ENCODE measurements at regions not wholly inside any gene's neighbourhood (a gene's known extent, or its start where the extent isn't known, plus 50 kb on each side); places are given as distances from the start of the nearest gene placed in this dataset.

DNA sequence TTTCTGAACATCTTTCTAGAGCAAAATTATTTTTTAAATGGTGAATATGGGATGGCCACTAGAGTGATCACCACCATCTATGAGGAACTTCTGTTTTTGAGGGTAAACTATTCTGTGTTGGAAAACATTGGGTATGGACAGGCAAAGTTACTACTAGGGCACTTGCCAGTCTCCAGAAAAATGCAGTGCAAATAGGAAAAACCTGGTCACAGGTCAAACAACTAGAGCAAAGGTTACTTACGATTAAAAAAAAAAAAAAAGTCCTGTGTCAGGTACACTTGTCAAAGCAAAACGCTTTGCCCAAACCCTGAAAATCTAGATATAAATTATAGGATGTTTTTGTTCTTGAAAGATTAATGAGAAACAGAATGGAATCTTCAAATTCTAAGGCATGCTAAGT lies 66.2 kb downstream of the SLITRK1 start:
- Histone ChIP-seq H3K79me2 (no peaks in the 10 kb centered on the region), H2AFZ (no peak overlapping the region), H3K9ac (no peak overlapping the region), H3K36me3 (ENCODE audit: control insufficient read depth, insufficient read depth, low read length) (no peaks in the 10 kb centered on the region), H3K27ac (no peak overlapping the region), H3K9me3 (ENCODE audit: control insufficient read depth, low read length) (no peaks in the 10 kb centered on the region), H3K27me3 (ENCODE audit: control insufficient read depth, insufficient read depth, low read length) (no peaks in the 10 kb centered on the region), H3K4me2 (ENCODE audit: low read length) (no peak overlapping the region), H3K4me1 (no peaks in the 10 kb centered on the region), H3K4me3 (ENCODE audit: low read depth, low read length) (no peak overlapping the region)
- TF ChIP-seq, protein P1, sequence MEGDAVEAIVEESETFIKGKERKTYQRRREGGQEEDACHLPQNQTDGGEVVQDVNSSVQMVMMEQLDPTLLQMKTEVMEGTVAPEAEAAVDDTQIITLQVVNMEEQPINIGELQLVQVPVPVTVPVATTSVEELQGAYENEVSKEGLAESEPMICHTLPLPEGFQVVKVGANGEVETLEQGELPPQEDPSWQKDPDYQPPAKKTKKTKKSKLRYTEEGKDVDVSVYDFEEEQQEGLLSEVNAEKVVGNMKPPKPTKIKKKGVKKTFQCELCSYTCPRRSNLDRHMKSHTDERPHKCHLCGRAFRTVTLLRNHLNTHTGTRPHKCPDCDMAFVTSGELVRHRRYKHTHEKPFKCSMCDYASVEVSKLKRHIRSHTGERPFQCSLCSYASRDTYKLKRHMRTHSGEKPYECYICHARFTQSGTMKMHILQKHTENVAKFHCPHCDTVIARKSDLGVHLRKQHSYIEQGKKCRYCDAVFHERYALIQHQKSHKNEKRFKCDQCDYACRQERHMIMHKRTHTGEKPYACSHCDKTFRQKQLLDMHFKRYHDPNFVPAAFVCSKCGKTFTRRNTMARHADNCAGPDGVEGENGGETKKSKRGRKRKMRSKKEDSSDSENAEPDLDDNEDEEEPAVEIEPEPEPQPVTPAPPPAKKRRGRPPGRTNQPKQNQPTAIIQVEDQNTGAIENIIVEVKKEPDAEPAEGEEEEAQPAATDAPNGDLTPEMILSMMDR (IDR thresholded peaks at IDR 0.05): no peak

DNA sequence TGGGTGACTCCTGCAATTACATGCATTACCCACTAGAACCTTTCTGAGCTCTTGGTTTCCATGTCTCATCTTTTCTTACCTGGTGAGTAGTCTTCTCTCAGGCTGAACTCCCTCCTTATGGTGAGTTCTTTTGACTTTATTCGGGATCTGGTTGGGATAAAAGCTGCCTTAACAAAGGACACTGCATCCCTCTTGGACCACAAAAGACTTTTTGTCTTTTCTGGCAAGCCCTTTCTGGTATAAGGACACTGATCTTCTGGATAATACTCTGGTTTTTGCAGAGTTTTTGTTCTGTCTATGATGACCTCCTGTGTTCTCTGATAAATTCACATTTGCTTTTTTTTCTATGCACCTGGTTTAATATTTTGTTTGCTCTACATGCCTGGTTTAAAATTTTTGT lies 66.7 kb downstream of the SLITRK1 start:
- Histone ChIP-seq H3K36me3 (ENCODE audit: control insufficient read depth, insufficient read depth, low read length) (no peaks in the 10 kb centered on the region), H3K9me3 (ENCODE audit: control insufficient read depth, low read length) (no peaks in the 10 kb centered on the region), H3K27me3 (ENCODE audit: control insufficient read depth, insufficient read depth, low read length) (no peaks in the 10 kb centered on the region), H2AFZ (no peak overlapping the region), H3K4me3 (ENCODE audit: low read depth, low read length) (no peak overlapping the region), H3K27ac (no peak overlapping the region), H3K4me1 (no peaks in the 10 kb centered on the region), H3K9ac (no peak overlapping the region), H3K4me2 (ENCODE audit: low read length) (no peak overlapping the region), H3K79me2 (no peaks in the 10 kb centered on the region)
- TF ChIP-seq, protein P1 (IDR thresholded peaks at IDR 0.05): no peak

DNA sequence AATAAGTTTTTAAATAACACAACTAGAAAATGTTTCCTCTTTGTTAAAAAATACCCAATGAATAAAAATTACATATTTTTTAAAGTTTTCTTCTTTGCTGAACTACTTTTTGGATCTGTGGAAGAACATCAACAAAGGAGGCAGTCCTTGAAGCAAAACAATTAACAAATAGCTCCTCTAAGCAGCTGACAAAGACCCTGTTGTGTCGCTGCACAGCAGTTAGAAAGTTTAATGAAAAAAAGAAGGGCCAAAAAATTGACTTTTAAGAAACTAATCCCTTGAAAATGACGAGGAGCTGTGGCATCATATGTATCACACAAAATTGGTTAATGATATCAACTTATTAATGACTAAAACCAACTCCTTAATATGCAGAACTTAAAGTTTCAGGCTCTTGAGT lies 72.1 kb downstream of the SLITRK1 start:
- Histone ChIP-seq H2AFZ (no peak overlapping the region), H3K27ac (no peak overlapping the region), H3K4me1 (no peaks in the 10 kb centered on the region), H3K79me2 (no peaks in the 10 kb centered on the region), H3K36me3 (ENCODE audit: control insufficient read depth, insufficient read depth, low read length) (no peaks in the 10 kb centered on the region), H3K9me3 (ENCODE audit: control insufficient read depth, low read length) (no peaks in the 10 kb centered on the region), H3K4me2 (ENCODE audit: low read length) (no peak overlapping the region), H3K9ac (no peak overlapping the region), H3K4me3 (ENCODE audit: low read depth, low read length) (no peak overlapping the region), H3K27me3 (ENCODE audit: control insufficient read depth, insufficient read depth, low read length) (no peaks in the 10 kb centered on the region)
- TF ChIP-seq, protein P1 (IDR thresholded peaks at IDR 0.05): no peak

DNA sequence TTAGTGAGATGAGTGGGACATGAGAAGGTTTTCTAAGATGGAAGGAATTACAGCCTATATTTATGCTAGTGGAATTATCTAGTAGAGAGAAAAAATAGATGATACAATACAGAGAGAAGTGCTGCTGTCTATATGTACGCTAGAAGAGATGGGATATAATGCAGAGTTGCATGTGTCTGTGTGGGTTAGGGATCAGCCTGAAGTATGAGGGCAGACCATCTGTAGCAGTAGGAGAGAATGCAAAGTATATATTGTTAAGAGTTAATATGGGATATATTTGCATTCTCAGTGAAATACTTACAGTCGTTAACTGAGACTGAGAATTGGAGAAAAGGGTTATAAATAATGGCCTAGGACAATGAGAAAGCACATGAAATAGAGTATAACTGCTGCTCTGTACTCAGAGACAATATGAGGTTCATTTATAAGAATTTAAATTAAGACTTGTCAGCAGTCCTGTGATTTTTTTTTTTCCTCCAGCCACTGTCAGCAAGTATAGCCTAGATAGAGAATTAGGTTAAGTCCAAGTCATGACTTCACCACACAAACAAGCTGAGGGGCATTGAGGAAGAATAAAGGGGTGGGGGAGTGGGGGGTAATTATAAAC lies 77.8 kb downstream of the SLITRK1 start:
- Histone ChIP-seq H3K4me1 (no peaks in the 10 kb centered on the region), H3K79me2 (no peaks in the 10 kb centered on the region), H3K27me3 (ENCODE audit: control insufficient read depth, insufficient read depth, low read length) (no peaks in the 10 kb centered on the region), H3K36me3 (ENCODE audit: control insufficient read depth, insufficient read depth, low read length) (no peaks in the 10 kb centered on the region), H3K4me3 (ENCODE audit: low read depth, low read length) (no peak overlapping the region), H3K27ac (no peak overlapping the region), H3K9me3 (ENCODE audit: control insufficient read depth, low read length) (no peaks in the 10 kb centered on the region), H2AFZ (no peak overlapping the region), H3K9ac (no peak overlapping the region), H3K4me2 (ENCODE audit: low read length) (no peak overlapping the region)
- TF ChIP-seq, protein P1 (IDR thresholded peaks at IDR 0.05): no peak

DNA sequence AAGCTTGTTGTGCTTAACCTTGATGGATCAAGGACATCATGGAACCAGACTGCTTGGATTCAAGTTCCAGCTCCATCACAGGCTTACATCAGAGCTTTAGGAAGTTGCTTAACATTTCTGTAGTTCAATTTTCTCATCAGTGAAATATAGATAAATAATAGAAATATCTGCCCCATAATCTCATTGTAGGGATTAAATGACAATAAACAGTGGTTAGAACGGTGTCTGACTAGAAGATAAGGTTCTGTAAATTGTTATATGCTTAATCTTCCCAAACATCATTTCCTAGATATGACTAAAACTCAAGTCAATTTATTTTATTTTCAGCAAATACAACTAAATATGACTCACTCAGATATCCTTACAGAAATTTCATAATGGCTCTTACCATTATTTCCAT lies 83.5 kb downstream of the SLITRK1 start:
- no peak overlapping the region for H3K4me3 ChIP-seq (ENCODE audit: low read depth, low read length)
- H3K4me1 ChIP-seq: no peaks in the 10 kb centered on the region
- TF ChIP-seq, protein P1 (IDR thresholded peaks at IDR 0.05): no peak
- H3K27ac ChIP-seq: no peak overlapping the region
- no peaks in the 10 kb centered on the region for H3K79me2 ChIP-seq
- H3K27me3 ChIP-seq (ENCODE audit: control insufficient read depth, insufficient read depth, low read length): no peaks in the 10 kb centered on the region
- no peaks in the 10 kb centered on the region for H3K36me3 ChIP-seq (ENCODE audit: control insufficient read depth, insufficient read depth, low read length)
- no peaks in the 10 kb centered on the region for H3K9me3 ChIP-seq (ENCODE audit: control insufficient read depth, low read length)
- no peak overlapping the region for H2AFZ ChIP-seq
- no peak overlapping the region for H3K9ac ChIP-seq
- H3K4me2 ChIP-seq (ENCODE audit: low read length): no peak overlapping the region
